Uterus (tissue), 3 donors: ENCODE measurements at regions not wholly inside any gene's neighbourhood (a gene's known extent, or its start where the extent isn't known, plus 50 kb on each side); places are given as distances from the start of the nearest gene placed in this dataset.

Experiments used
- DNase-seq, 2 donors: peaks; one replicate each; pipeline ENCODE4 v3.0.0-alpha.2; 2019 to 2020
- H3K27ac ChIP-seq, 2 donors: fragments of 200-600 bp; sonication (generic); 1 replicate in 1 of 2; 2 replicates in 1 of 2; pipeline ENCODE4 v1.5.1; 2016 to 2018
- H3K27me3 ChIP-seq, 2 donors: fragments of 200-600 bp; sonication (generic); one replicate each; pipeline ENCODE4 v1.5.1; 2018 to 2019; ENCODE audit warnings: control low read depth in 1 of 2
- H3K36me3 ChIP-seq, 2 donors: fragments of 200-600 bp; sonication (generic); one replicate each; pipeline ENCODE4 v1.5.1; 2019; ENCODE audit warnings: control low read depth in 1 of 2
- H3K4me1 ChIP-seq, 2 donors: fragments of 200-600 bp; sonication (generic); one replicate each; pipeline ENCODE4 v1.5.1; 2018 to 2019; ENCODE audit warnings: control low read depth in 1 of 2
- H3K4me3 ChIP-seq, 2 donors: fragments of 200-600 bp; sonication (generic); 1 replicate in 1 of 2; 2 replicates in 1 of 2; pipeline ENCODE4 v1.5.1; 2018 to 2019; ENCODE audit warnings: mild to moderate bottlenecking in 1 of 2
- H3K9me3 ChIP-seq, 2 donors: fragments of 200-600 bp; sonication (generic); one replicate each; pipeline ENCODE4 v1.5.1; 2019; ENCODE audit warnings: control low read depth in 1 of 2
- CTCF ChIP-seq, 4 experiments: fragments of 200-600 bp in 2 of 4; fragments of 450-650 bp in 2 of 4; sonication (generic) in 2 of 4; IDR thresholded peaks; one replicate each; pipeline ENCODE4 v1.5.1; 2016 to 2019; ENCODE audit warnings: antibody characterized with exemption in 4 of 4, mild to moderate bottlenecking in 2 of 4, moderate library complexity in 1 of 4
- POLR2A ChIP-seq, 2 donors: fragments of 450-650 bp; IDR thresholded peaks; one replicate each; pipeline ENCODE4 v1.6.1; 2016; ENCODE audit warnings: antibody characterized with exemption in 2 of 2, mild to moderate bottlenecking in 1 of 2, moderate library complexity in 1 of 2
- intact Hi-C: fragments of 100-400 bp; cut with DNase I; formaldehyde crosslinking; loops from one replicate; pipeline ENCODE4 v1.15.1; 2023; ENCODE audit warnings: low total_unique reads
- donor health status: DM: yes; HTN: yes; CAD: no.

GRCh38 chr14:42421377-42422078 is 814.9 kb downstream of the LRFN5 start:
- TF ChIP-seq POLR2A (IDR thresholded peaks at IDR 0.05) = no peak
- no peak for TF ChIP-seq CTCF (IDR thresholded peaks at IDR 0.05)
- H3K4me1 ChIP-seq = no peaks in the 10 kb centered on the region
- no peak for DNase-seq
- H3K27me3 ChIP-seq = no peaks in the 10 kb centered on the region
- H3K36me3 ChIP-seq = no peaks in the 10 kb centered on the region
- no peak overlapping the region for H3K27ac ChIP-seq
- intact Hi-C loops = no loop called here
- H3K4me3 ChIP-seq = no peak overlapping the region
- no peaks in the 10 kb centered on the region for H3K9me3 ChIP-seq

GRCh38 chr14:42420071-42420470 is 813.4 kb downstream of the LRFN5 start:
- intact Hi-C loops = no loop called here
- TF ChIP-seq POLR2A (IDR thresholded peaks at IDR 0.05) = no peak
- TF ChIP-seq CTCF (IDR thresholded peaks at IDR 0.05) = no peak

GRCh38 chr14:42407153-42407552 is 800.5 kb downstream of the LRFN5 start:
- Histone ChIP-seq H3K27ac (no peak overlapping the region), H3K4me1 (no peaks in the 10 kb centered on the region), H3K27me3 (no peaks in the 10 kb centered on the region), H3K36me3 (no peaks in the 10 kb centered on the region), H3K4me3 (no peak overlapping the region), H3K9me3 (no peaks in the 10 kb centered on the region)
- TF ChIP-seq CTCF (IDR thresholded peaks at IDR 0.05) (no peak), POLR2A (IDR thresholded peaks at IDR 0.05) (no peak)
- intact Hi-C loops = no loop called here
- no peak for DNase-seq

More at GRCh38 chr14:42420071-42420470, 813.4 kb downstream of the LRFN5 start:
- Histone ChIP-seq H3K36me3 (no peaks in the 10 kb centered on the region), H3K9me3 (no peaks in the 10 kb centered on the region), H3K27me3 (no peaks in the 10 kb centered on the region), H3K4me1 (no peaks in the 10 kb centered on the region), H3K4me3 (no peak overlapping the region), H3K27ac (no peak overlapping the region)
- no peak for DNase-seq

- H3K36me3 ChIP-seq = no peaks in the 10 kb centered on the region
- TF ChIP-seq CTCF (IDR thresholded peaks at IDR 0.05) = no peak
- TF ChIP-seq POLR2A (IDR thresholded peaks at IDR 0.05) = no peak
- intact Hi-C loops = no loop called here
Measured at GRCh38 chr14:42391146-42391834, 784.6 kb downstream of the LRFN5 start.

GRCh38 chr14:42378880-42379279 is 772.2 kb downstream of the LRFN5 start:
- no peak overlapping the region for H3K27ac ChIP-seq
- H3K4me3 ChIP-seq = no peak overlapping the region
- no peaks in the 10 kb centered on the region for H3K4me1 ChIP-seq
- no peaks in the 10 kb centered on the region for H3K36me3 ChIP-seq
- TF ChIP-seq POLR2A (IDR thresholded peaks at IDR 0.05) (no peak), CTCF (IDR thresholded peaks at IDR 0.05) (no peak)
- no peaks in the 10 kb centered on the region for H3K27me3 ChIP-seq
- H3K9me3 ChIP-seq = no peaks in the 10 kb centered on the region
- no peak for DNase-seq
- intact Hi-C loops = no loop called here

More at GRCh38 chr14:42391146-42391834, 784.6 kb downstream of the LRFN5 start:
- Histone ChIP-seq H3K9me3 (no peaks in the 10 kb centered on the region), H3K27me3 (no peaks in the 10 kb centered on the region), H3K4me1 (no peaks in the 10 kb centered on the region), H3K27ac (no peak overlapping the region), H3K4me3 (no peak overlapping the region)
- no peak for DNase-seq
